CD14-positive monocyte (primary cell): ENCODE measurements at regions not wholly inside any gene's neighbourhood (a gene's known extent, or its start where the extent isn't known, plus 50 kb on each side); places are given as distances from the start of the nearest gene placed in this dataset.
"Not testable (repeated sequence)": the region's sequence is repeated elsewhere in the genome, so short reads cannot be mapped to it uniquely, and the experiment has no call there.

Experiments used
- DNase-seq, 3 donors: peaks; one replicate each; pipeline ENCODE4 v3.0.0-alpha.2; 2011 to 2022
- H2AFZ ChIP-seq: 2 replicates; pipeline ENCODE4 v1.6.0; 2012; ENCODE audit warnings: mild to moderate bottlenecking, low read depth, low read length, inconsistent platforms; ENCODE audit not compliant: insufficient read depth, poor library complexity, severe bottlenecking
- H3K27ac ChIP-seq, 2 donors: 1 replicate in 1 of 2; 2 replicates in 1 of 2; pipeline ENCODE4 v1.5.1; 2012 to 2013; ENCODE audit warnings: low read length in 2 of 2, control low read depth in 1 of 2, inconsistent platforms in 1 of 2, low read depth in 1 of 2, mild to moderate bottlenecking in 1 of 2
- H3K27me3 ChIP-seq, 2 donors: one replicate each; pipeline versions ENCODE4 v1.6.0 to v1.6.1; 2011 to 2013; ENCODE audit warnings: low read length in 2 of 2; ENCODE audit not compliant: control insufficient read depth in 2 of 2, insufficient read depth in 2 of 2
- H3K36me3 ChIP-seq, 2 donors: replicated peaks in 1 of 2; 1 replicate in 1 of 2; 2 replicates in 1 of 2; pipeline versions ENCODE4 v1.5.1 to v1.6.1; 2012 to 2013; ENCODE audit warnings: low read length in 2 of 2, control low read depth in 1 of 2, inconsistent platforms in 1 of 2, mild to moderate bottlenecking in 1 of 2; ENCODE audit not compliant: insufficient read depth in 2 of 2, control insufficient read depth in 1 of 2
- H3K4me1 ChIP-seq, 2 donors: 1 replicate in 1 of 2; 2 replicates in 1 of 2; pipeline versions ENCODE4 v1.5.1 to v1.6.1; 2012 to 2013; ENCODE audit warnings: low read length in 2 of 2, control low read depth in 1 of 2, inconsistent platforms in 1 of 2, mild to moderate bottlenecking in 1 of 2, moderate library complexity in 1 of 2; ENCODE audit not compliant: insufficient read depth in 2 of 2, control insufficient read depth in 1 of 2
- H3K4me2 ChIP-seq: replicated peaks from 2 replicates; pipeline ENCODE3; 2012; ENCODE audit warnings: low read length, moderate library complexity, mild to moderate bottlenecking; ENCODE audit not compliant: poor library complexity, severe bottlenecking; ENCODE audit errors: extremely low read depth
- H3K4me3 ChIP-seq, 3 experiments: fragments of 200-600 bp in 1 of 3; sonication (generic) in 1 of 3; replicated peaks in 1 of 3; 1 replicate in 2 of 3; 2 replicates in 1 of 3; pipeline ENCODE4 v1.5.1; 2011 to 2013; ENCODE audit warnings: low read length in 3 of 3, mild to moderate bottlenecking in 3 of 3, control low read depth in 2 of 3, low read depth in 2 of 3, inconsistent platforms in 1 of 3, moderate library complexity in 1 of 3
- H3K79me2 ChIP-seq: 2 replicates; pipeline ENCODE4 v1.6.0; 2012; ENCODE audit warnings: mild to moderate bottlenecking, control low read depth, inconsistent platforms, low read length, moderate library complexity; ENCODE audit not compliant: insufficient read depth
- H3K9ac ChIP-seq: 2 replicates; pipeline ENCODE4 v1.6.0; 2017; ENCODE audit warnings: low read length, mild to moderate bottlenecking; ENCODE audit not compliant: insufficient read depth, poor library complexity, severe bottlenecking
- H3K9me3 ChIP-seq, 2 donors: replicated peaks in 1 of 2; 1 replicate in 1 of 2; 2 replicates in 1 of 2; pipeline versions ENCODE4 v1.5.1 to v1.6.1; 2012 to 2013; ENCODE audit warnings: low read length in 2 of 2, control low read depth in 1 of 2; ENCODE audit not compliant: control insufficient read depth in 1 of 2, insufficient read depth in 1 of 2
- H4K20me1 ChIP-seq: 2 replicates; pipeline ENCODE4 v1.6.0; 2012; ENCODE audit warnings: mild to moderate bottlenecking, low read length, control low read depth, moderate library complexity; ENCODE audit not compliant: insufficient read depth
- H3K27ac Mint-ChIP-seq, 7 donors: one replicate each; pipeline ENCODE4 v1.8.0; 2020; ENCODE audit warnings: mild to moderate bottlenecking in 7 of 7, mixed read lengths in 7 of 7, moderate library complexity in 6 of 7, inconsistent platforms in 2 of 7
- H3K27me3 Mint-ChIP-seq, 3 donors: one replicate each; pipeline ENCODE4 v1.8.0; 2021 to 2022; ENCODE audit warnings: low read depth in 3 of 3, mild to moderate bottlenecking in 3 of 3, mixed read lengths in 3 of 3, moderate library complexity in 3 of 3, inconsistent platforms in 1 of 3
- H3K36me3 Mint-ChIP-seq, 2 donors: one replicate each; pipeline ENCODE4 v1.8.0; 2020; ENCODE audit warnings: mixed read lengths in 2 of 2, inconsistent platforms in 1 of 2, mild to moderate bottlenecking in 1 of 2
- H3K4me1 Mint-ChIP-seq: one replicate; pipeline ENCODE4 v1.8.0; 2020; ENCODE audit warnings: mild to moderate bottlenecking, mixed read lengths
- H3K4me3 Mint-ChIP-seq, 2 donors: one replicate each; pipeline ENCODE4 v1.8.0; 2020; ENCODE audit warnings: mild to moderate bottlenecking in 2 of 2, mixed read lengths in 2 of 2, moderate library complexity in 1 of 2
- H3K9me3 Mint-ChIP-seq, 7 donors: one replicate each; pipeline ENCODE4 v1.8.0; 2020 to 2022; ENCODE audit warnings: mixed read lengths in 7 of 7, mild to moderate bottlenecking in 6 of 7, moderate library complexity in 6 of 7, inconsistent platforms in 2 of 7
- CTCF ChIP-seq: fragments of 200-600 bp; IDR thresholded peaks from one replicate; pipeline ENCODE4 v1.8.0; 2022; ENCODE audit warnings: antibody characterized with exemption, mild to moderate bottlenecking
- WGBS: methylation state at CpG from one replicate; pipeline ENCODE4 v1.1.5; 2013; ENCODE audit warnings: missing lambda C conversion rate; ENCODE audit not compliant: insufficient coverage; 5-methylcytosine and 5-hydroxymethylcytosine counted together
- intact Hi-C, 2 donors: fragments of 100-400 bp; cut with micrococcal nuclease; formaldehyde crosslinking; loops; one replicate each; pipeline versions ENCODE4 v1.15.0 to v1.15.1; 2023

GRCh38 chr3:87488765-87489164 lies 212.4 kb upstream of the POU1F1 start:
- WGBS = no CpG with 5 or more reads among the region's 2 CpGs

GRCh38 chr3:87486635-87487034 lies 210.3 kb upstream of the POU1F1 start:
- H3K9me3 ChIP-seq, DNase-seq, H3K4me1 ChIP-seq, H3K27ac ChIP-seq, H3K36me3 ChIP-seq, H3K4me2 ChIP-seq, H3K36me3 Mint-ChIP-seq, H3K27me3 ChIP-seq, intact Hi-C loops, H3K27ac Mint-ChIP-seq, H3K4me1 Mint-ChIP-seq, H3K4me3 ChIP-seq, H3K4me3 Mint-ChIP-seq, H3K27me3 Mint-ChIP-seq, H3K9me3 Mint-ChIP-seq, H3K79me2 ChIP-seq, H4K20me1 ChIP-seq, H2AFZ ChIP-seq, H3K9ac ChIP-seq: not testable (repeated sequence)
- WGBS = no CpG with 5 or more reads among the region's 3 CpGs

More at GRCh38 chr3:87488765-87489164, 212.4 kb upstream of the POU1F1 start:
- peaks cover 0 to 5% (median 0%) of the 10 kb centered on the region in 7 donors for H3K9me3 Mint-ChIP-seq
- Histone ChIP-seq H3K9ac (no peak overlapping the region), H3K4me1 (no peaks in the 10 kb centered on the region), H3K27ac (no peak overlapping the region), H3K27me3 (no peaks in the 10 kb centered on the region), H3K4me3 (no peak overlapping the region), H3K4me2 (no peak overlapping the region), H3K79me2 (no peaks in the 10 kb centered on the region), H3K36me3 (no peaks in the 10 kb centered on the region), H3K9me3 (no peaks in the 10 kb centered on the region), H4K20me1 (no peaks in the 10 kb centered on the region), H2AFZ (no peak overlapping the region)
- H3K36me3 Mint-ChIP-seq = no peaks in the 10 kb centered on the region
- H3K27me3 Mint-ChIP-seq = peaks cover 0 to 1% (median 0%) of the 10 kb centered on the region in 3 donors
- no peak overlapping the region for H3K27ac Mint-ChIP-seq
- H3K4me1 Mint-ChIP-seq = no peaks in the 10 kb centered on the region
- DNase-seq = no peak
- intact Hi-C loops = no loop called here
- no peak for TF ChIP-seq CTCF
- no peak overlapping the region for H3K4me3 Mint-ChIP-seq
